ENCODE measurements at regions not wholly inside any gene's neighbourhood (a gene's known extent, or its start where the extent isn't known, plus 50 kb on each side); places are given as distances from the start of the nearest gene placed in this dataset.

GRCh38 chr2:234326694-234327093 lies 170.2 kb downstream of the ARL4C start:
- Histone ChIP-seq H3F3A (replicated peaks; ENCODE audit: low read depth) (no peaks in the 10 kb centered on the region), H3K9me2 (ENCODE audit: insufficient read depth) (no peaks in the 10 kb centered on the region; the same call in 1 of the 2 replicates), H3K4me3 (no peak overlapping the region), H3K36me3 (ENCODE audit: insufficient read depth) (no peaks in the 10 kb centered on the region), H2AFZ (no peak overlapping the region), H3K4me1 (ENCODE audit: insufficient read depth) (no peaks in the 10 kb centered on the region), H3K27me3 (ENCODE audit: insufficient read depth) (no peaks in the 10 kb centered on the region), H4K20me1 (replicated peaks; ENCODE audit: insufficient read depth) (no peaks in the 10 kb centered on the region), H3K79me2 (replicated peaks; ENCODE audit: insufficient read depth) (no peaks in the 10 kb centered on the region), H3K27ac (ENCODE audit: low read depth) (no peak overlapping the region), H3K4me2 (no peak overlapping the region)
- ATAC-seq (no peak), DNase-seq (ENCODE audit: low spot score) (no peak)
- TF ChIP-seq, protein P1, sequence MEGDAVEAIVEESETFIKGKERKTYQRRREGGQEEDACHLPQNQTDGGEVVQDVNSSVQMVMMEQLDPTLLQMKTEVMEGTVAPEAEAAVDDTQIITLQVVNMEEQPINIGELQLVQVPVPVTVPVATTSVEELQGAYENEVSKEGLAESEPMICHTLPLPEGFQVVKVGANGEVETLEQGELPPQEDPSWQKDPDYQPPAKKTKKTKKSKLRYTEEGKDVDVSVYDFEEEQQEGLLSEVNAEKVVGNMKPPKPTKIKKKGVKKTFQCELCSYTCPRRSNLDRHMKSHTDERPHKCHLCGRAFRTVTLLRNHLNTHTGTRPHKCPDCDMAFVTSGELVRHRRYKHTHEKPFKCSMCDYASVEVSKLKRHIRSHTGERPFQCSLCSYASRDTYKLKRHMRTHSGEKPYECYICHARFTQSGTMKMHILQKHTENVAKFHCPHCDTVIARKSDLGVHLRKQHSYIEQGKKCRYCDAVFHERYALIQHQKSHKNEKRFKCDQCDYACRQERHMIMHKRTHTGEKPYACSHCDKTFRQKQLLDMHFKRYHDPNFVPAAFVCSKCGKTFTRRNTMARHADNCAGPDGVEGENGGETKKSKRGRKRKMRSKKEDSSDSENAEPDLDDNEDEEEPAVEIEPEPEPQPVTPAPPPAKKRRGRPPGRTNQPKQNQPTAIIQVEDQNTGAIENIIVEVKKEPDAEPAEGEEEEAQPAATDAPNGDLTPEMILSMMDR (conservative IDR thresholded peaks at IDR 0.05; ENCODE audit: low read depth in 2 of 2) = no peak
- no peak for TF ChIP-seq ZNF331 (CRISPR knock-in tag; IDR thresholded peaks at IDR 0.05; ENCODE audit: low read depth)
- no peak for TF ChIP-seq JUNB (IDR thresholded peaks at IDR 0.05; ENCODE audit: unreplicated experiment)
- no peak for TF ChIP-seq ZNF462 (CRISPR knock-in tag; IDR thresholded peaks at IDR 0.05)
- TF ChIP-seq STAT1 (IDR thresholded peaks at IDR 0.05; ENCODE audit: unreplicated experiment) = no peak
- Mint-ChIP-seq H3K4me3 (no peak overlapping the region), H3K9me3 (no peaks in the 10 kb centered on the region), H3K27me3 (ENCODE audit: insufficient read depth, low read depth, poor library complexity) (peaks cover 2% of the 10 kb centered on the region), H3K4me1 (no peaks in the 10 kb centered on the region), H3K36me3 (ENCODE audit: low read depth) (no peaks in the 10 kb centered on the region), H3K27ac (no peak overlapping the region)
